ENCODE measurements at regions not wholly inside any gene's neighbourhood (a gene's known extent, or its start where the extent isn't known, plus 50 kb on each side); places are given as distances from the start of the nearest gene placed in this dataset.

DNA sequence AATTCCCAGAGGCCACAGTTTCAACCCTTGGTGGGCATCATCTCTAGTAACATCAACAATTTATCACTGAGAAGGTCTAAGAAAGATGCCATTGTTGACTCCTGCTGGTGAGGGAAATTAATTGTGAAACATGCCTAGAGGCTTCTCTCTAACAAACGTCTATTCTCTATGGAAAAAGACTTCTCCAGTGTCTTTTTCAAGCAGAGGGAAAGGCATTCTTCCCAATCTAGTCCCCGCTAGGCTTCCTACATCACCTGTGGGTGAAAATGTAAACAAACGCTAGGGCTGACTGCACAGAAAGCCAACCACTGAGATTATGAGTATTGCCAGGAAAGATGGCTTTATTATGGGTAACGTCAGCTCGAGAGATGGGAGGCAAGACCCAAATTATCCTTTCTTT, 677.4 kb downstream of the NCAM2 start:
- TF ChIP-seq, protein P1, sequence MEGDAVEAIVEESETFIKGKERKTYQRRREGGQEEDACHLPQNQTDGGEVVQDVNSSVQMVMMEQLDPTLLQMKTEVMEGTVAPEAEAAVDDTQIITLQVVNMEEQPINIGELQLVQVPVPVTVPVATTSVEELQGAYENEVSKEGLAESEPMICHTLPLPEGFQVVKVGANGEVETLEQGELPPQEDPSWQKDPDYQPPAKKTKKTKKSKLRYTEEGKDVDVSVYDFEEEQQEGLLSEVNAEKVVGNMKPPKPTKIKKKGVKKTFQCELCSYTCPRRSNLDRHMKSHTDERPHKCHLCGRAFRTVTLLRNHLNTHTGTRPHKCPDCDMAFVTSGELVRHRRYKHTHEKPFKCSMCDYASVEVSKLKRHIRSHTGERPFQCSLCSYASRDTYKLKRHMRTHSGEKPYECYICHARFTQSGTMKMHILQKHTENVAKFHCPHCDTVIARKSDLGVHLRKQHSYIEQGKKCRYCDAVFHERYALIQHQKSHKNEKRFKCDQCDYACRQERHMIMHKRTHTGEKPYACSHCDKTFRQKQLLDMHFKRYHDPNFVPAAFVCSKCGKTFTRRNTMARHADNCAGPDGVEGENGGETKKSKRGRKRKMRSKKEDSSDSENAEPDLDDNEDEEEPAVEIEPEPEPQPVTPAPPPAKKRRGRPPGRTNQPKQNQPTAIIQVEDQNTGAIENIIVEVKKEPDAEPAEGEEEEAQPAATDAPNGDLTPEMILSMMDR (IDR thresholded peaks at IDR 0.05): no peak
- TF ChIP-seq ZNF396 (CRISPR knock-in tag; IDR thresholded peaks at IDR 0.05; ENCODE audit: borderline replicate concordance) (no peak), SP1 (CRISPR knock-in tag; conservative IDR thresholded peaks at IDR 0.05) (no peak), RELA (CRISPR knock-in tag; IDR thresholded peaks at IDR 0.05; ENCODE audit: borderline replicate concordance) (no peak), TEAD1 (CRISPR knock-in tag; IDR thresholded peaks at IDR 0.05) (no peak), ESRRA (CRISPR knock-in tag; IDR thresholded peaks at IDR 0.05; ENCODE audit: borderline replicate concordance) (no peak), ZNF232 (CRISPR knock-in tag; IDR thresholded peaks at IDR 0.05) (no peak), NFE2L1 (CRISPR knock-in tag; IDR thresholded peaks at IDR 0.05) (no peak)
- TF ChIP-seq, protein P2, sequence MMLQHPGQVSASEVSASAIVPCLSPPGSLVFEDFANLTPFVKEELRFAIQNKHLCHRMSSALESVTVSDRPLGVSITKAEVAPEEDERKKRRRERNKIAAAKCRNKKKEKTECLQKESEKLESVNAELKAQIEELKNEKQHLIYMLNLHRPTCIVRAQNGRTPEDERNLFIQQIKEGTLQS (CRISPR knock-in tag; conservative IDR thresholded peaks at IDR 0.05): no peak
- TF ChIP-seq, protein P3, sequence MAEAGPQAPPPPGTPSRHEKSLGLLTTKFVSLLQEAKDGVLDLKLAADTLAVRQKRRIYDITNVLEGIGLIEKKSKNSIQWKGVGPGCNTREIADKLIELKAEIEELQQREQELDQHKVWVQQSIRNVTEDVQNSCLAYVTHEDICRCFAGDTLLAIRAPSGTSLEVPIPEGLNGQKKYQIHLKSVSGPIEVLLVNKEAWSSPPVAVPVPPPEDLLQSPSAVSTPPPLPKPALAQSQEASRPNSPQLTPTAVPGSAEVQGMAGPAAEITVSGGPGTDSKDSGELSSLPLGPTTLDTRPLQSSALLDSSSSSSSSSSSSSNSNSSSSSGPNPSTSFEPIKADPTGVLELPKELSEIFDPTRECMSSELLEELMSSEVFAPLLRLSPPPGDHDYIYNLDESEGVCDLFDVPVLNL (CRISPR knock-in tag; IDR thresholded peaks at IDR 0.05; ENCODE audit: borderline replicate concordance, low read depth): no peak

Measured in WTC11 (cell line).